GM13976 (cell line): ENCODE measurements at regions not wholly inside any gene's neighbourhood (a gene's known extent, or its start where the extent isn't known, plus 50 kb on each side); places are given as distances from the start of the nearest gene placed in this dataset.

Source experiments
- DNase-seq: peaks from one replicate; pipeline ENCODE4 v3.0.0; 2012; ENCODE audit warnings: low spot score
- in situ Hi-C: fragments of 300-500 bp; cut with MboI; formaldehyde crosslinking; loops from one replicate; pipeline ENCODE4 v1.12.0; 2022; ENCODE audit warnings: low sequenced_read_pairs, mixed read lengths, inconsistent platforms; ENCODE audit not compliant: unreplicated experiment
- TF ChIP-seq, protein P1 (sequence below): IDR thresholded peaks from 2 replicates; pipeline ENCODE4 v1.5.1; 2012; ENCODE audit warnings: borderline replicate concordance, mild to moderate bottlenecking; ENCODE audit not compliant: insufficient read depth; ENCODE audit errors: extremely low read depth, missing control alignments, control extremely low read depth

DNA sequence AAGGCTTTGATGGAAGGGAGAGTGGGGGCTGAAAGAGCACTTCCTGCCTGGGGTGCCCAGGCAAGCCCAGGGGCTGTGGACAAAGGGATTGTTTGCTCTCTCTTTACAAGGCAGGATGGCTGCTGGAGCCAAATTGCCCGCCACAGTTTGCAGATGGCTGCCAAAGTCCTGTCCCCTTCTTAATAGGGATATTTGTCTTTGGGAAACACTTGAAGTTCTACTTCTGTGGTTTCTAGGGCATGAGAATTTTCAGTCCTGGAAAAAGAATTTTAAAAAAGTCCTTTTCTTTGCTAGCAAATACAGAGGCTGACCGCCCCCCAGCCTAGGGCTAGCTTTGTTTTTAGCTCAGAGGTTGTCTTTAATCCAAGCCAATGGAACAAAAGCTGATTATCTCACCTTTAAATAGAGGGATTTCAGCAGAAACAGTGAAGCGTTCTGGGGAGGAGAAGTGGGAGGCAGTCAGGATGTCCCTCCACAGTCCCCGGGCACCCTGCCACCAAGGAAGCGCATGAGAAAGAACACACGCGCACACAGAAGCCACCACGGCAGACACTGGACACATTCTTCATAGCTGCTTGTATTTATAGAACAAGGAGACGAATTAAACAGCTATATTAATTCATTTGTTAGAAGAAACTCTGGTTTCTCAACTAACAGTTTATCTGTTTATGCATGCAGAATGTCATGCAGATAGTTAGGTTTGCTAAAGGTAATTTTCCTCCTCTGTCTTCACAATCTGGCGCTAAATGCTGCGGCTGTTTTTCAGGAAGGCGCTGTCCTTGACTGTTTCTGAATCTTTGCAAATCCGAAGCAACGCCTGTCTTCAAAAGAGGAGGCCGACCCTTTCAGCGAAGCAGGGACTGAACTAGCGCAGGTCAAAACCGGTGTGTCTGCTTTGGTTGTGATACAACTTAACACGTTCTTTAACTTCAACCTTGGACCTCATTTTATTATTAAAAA, 736.9 kb downstream of the QKI start:
- TF ChIP-seq, protein P1, sequence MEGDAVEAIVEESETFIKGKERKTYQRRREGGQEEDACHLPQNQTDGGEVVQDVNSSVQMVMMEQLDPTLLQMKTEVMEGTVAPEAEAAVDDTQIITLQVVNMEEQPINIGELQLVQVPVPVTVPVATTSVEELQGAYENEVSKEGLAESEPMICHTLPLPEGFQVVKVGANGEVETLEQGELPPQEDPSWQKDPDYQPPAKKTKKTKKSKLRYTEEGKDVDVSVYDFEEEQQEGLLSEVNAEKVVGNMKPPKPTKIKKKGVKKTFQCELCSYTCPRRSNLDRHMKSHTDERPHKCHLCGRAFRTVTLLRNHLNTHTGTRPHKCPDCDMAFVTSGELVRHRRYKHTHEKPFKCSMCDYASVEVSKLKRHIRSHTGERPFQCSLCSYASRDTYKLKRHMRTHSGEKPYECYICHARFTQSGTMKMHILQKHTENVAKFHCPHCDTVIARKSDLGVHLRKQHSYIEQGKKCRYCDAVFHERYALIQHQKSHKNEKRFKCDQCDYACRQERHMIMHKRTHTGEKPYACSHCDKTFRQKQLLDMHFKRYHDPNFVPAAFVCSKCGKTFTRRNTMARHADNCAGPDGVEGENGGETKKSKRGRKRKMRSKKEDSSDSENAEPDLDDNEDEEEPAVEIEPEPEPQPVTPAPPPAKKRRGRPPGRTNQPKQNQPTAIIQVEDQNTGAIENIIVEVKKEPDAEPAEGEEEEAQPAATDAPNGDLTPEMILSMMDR: no peak
- in situ Hi-C loops: no loop called here
- DNase-seq: no peak

- DNase-seq: no peak
- TF ChIP-seq, protein P1: no peak
- in situ Hi-C loops: no loop called here
These were observed 735.7 kb downstream of the QKI start for GRCh38 chr6:164150232-164150631.

- in situ Hi-C loops: no loop called here
- TF ChIP-seq, protein P1: no peak
These were observed 734.3 kb downstream of the QKI start for GRCh38 chr6:164148788-164149187.

DNA sequence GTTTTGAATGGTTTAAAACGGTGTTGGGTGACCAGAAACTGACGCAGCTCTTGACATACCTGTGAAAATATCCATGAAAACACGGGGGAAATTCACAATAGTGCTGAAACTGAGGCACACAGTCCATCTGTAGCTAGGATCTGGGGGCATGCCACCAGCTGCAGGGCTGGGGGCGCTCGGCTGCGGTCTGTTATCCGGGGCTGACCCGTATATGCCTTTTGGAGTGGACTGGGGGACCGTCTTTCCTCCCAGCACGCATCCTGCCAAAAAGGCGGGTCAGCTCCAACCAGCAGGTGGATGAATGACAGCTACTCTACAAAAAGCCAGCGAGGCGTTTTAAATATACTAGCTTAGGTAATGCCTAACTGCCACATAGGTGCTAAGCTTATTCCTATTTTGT, 729.8 kb downstream of the QKI start:
- TF ChIP-seq, protein P1: no peak
- in situ Hi-C loops: no loop called here

More at GRCh38 chr6:164148788-164149187, 734.3 kb downstream of the QKI start:
- no peak for DNase-seq

DNA sequence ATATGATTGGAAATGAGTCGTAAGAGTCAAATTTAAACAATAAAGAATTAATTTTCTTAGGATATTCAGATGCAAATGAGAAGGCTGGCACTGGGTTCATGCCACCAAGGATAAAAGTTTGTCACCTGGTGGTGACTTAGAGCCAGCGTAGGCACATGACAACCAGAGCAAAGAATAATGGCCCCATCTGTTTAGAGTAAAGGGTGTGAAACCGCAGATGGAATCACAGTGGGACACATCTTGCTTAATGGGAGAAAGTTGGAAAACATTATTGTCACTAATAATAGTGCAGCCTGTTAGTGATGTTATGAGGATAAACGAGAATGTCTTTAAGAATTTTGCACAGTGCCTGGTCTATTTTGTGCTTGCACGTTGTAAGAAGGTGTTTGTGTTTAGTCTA, 727.8 kb downstream of the QKI start:
- TF ChIP-seq, protein P1: no peak
- DNase-seq: no peak
- in situ Hi-C loops: no loop called here

More for the DNA sequence above, 729.8 kb downstream of the QKI start:
- DNase-seq: no peak

DNA sequence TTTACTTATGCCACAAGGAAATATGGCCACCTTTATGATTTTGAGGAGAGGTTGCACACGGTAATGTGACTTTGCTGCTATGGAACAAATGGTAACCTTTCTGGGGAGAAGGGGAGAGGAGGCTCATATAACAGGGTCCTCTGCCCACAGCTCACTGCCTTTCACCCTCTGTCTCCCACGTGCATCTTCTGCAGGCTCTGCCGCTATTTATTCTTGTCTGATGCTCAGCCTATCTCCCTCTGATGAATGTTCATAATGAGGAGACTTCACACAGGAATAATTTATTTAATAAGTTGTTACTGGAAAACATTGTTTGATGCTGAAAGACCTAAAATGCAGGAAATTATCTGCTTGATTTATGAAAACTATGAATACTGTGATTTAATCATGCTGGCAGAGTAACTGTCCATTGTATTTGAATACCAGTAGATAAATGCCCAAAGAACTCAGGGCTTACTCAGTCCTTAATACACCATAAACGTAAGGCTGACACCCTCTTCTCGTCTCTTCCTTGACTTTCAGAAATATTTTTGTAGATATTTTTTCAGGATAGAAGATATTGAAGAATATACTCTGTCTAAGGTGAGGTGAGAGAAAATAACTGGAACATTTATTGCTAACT, 721.1 kb downstream of the QKI start:
- in situ Hi-C loops: no loop called here
- no peak for DNase-seq
- TF ChIP-seq, protein P1: no peak
